ENCODE measurements at regions not wholly inside any gene's neighbourhood (a gene's known extent, or its start where the extent isn't known, plus 50 kb on each side); places are given as distances from the start of the nearest gene placed in this dataset.
"Not testable (repeated sequence)": the region's sequence is repeated elsewhere in the genome, so short reads cannot be mapped to it uniquely, and the experiment has no call there.

DNA sequence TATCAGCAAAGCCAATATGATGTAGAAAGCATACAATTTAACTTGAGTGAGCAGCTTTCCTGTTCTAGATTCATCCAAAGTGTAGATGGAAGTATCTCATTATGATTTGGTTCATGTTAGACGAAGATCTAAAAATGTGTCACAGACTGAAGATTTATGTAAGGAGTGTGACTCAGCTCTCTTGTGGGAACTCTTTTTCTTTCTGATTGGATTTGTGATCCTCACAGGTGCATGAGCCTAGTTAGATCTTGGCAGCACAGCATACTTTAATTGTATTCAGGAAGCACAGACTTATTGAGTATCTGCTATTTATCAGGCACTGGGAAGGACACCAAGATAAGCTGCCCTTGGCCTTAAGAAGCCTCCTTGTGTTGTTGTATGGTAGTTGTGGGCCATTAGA is 147.1 kb downstream of the C11orf91 start:
- no peak for DNase-seq

DNA sequence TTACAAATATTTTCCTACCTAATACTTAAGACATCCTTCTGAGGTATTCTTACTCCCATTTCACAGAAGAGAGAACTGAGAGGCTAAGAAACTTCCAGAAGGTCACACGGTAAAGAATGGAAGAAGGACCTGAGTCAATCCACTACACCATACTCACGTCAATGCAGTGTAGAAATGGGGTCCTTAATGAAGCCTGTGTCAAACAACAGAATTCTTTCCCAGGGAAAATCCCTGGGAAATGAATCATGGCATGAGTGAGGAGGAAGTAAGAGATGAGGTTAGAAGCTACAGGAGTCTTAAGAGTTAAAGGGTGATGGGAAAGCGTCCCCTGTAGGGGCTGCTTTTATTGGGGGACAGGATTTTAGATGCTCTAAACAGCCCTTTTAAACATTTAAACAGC is 147.9 kb downstream of the C11orf91 start:
- no peak for DNase-seq

DNA sequence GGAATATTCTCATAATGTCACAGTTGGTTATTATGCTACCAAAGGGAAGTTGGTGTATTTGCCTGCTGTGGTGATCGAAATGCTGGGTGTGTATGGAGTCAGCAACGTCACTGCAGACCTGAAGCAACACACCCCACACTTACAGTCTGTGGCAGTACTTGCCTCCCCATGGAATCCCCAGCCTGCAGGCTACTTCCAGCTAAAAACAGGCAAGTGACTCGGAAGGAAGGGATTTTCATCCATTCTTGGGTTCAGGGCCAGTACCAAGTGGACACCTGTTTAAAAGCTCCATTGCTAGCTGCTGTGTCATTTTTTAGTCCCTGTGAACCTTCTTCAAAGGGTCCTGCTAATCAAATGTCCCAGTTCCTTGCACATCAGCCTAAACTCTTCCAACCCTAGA is 149.6 kb downstream of the C11orf91 start:
- no peak for DNase-seq

DNA sequence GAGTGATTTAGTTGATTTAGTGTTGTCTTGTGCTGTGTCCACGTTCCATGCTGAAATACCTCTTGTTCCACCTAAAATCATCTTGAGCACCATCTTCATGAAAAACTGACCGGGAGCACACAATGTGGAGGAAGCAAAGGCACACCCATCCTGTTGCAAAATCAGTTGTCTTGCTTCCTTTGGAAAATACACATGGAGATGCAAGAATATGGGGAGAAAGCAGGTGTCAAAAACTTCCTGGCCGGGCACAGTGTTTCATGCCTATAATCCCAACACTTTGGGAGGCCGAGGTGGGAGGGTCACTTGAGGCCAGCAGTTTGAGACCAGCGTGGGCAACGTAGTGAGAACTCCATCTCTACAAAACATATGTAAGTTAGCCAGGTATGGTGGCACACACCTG is 151.1 kb downstream of the C11orf91 start:
- no peak for DNase-seq

DNA sequence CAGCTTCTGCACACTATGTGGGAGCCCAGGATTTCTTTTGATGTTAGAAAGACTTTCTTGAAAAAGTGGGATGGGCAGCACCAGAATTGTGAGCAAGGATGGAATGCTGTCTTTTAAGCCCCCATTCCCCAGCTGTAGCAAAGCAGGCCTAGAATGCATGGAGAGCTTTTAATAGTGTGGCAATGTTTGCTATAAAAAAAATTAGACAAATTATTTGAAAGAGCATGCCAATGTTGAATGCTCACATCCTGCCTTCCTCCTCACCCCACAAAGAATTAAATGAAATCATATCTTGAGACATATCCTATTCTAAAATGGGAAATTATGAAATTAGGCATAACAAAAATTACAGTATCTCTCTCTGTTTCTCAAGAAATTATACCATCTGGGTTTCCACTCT is 154.7 kb downstream of the C11orf91 start:
- no peak for DNase-seq

DNA sequence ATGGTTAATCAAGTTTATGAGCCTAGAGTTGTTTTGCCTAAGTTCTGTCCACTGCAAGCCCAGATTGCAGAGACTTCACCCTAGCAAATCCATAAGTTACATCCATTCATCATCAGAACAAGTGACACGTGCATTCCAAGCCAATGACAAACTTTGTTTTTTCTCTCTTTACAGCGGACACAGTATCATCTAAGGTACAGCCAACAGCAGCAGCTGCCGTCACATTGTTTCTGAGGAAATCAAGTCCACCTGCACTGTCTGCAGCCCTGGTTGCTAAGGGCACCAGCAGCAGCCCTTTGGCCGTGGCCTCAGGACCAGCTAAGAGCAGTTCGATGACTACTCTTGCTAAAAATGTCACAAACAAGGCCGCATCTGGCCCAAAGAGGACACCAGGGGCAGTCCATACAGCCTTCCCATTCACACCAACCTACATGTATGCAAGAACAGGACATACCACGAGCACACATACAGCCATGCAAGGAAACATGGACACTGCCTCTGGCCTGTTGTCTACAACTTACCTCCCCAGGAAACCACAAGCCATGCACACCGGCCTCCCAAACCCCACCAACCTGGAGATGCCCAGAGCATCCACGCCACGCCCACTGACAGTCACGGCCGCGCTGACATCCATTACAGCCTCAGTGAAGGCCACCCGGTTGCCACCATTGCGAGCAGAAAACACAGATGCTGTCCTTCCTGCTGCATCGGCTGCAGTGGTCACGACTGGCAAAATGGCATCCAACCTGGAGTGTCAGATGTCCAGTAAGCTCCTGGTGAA is 155.8 kb downstream of the C11orf91 start:
- DNase-seq, result no peak

DNA sequence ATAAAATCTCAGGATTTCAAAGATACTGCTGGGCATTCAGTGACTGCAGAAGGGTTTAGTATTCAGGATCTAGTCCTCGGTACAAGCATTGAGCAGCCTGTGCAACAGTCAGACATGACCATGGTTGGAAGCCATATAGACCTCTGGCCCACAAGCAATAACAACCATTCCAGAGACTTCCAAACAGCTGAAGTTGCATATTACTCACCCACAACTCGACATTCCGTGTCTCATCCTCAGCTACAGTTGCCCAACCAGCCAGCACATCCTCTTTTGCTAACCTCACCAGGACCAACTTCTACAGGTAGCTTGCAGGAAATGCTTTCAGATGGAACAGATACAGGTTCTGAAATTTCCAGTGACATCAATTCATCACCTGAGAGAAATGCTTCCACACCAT is 156.8 kb downstream of the C11orf91 start:
- DNase-seq, result no peak

DNA sequence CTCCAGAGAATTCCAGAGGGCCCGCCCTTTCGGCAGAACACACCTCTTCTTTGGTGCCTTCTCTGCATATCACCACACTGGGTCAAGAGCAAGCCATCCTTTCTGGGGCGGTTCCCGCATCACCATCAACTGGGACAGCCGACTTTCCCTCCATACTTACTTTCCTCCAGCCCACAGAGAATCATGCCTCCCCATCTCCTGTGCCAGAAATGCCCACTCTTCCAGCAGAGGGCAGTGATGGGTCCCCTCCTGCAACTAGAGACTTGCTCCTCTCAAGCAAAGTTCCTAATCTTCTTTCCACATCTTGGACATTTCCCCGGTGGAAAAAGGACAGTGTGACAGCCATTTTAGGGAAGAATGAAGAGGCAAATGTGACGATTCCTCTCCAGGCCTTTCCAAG is 157.7 kb downstream of the C11orf91 start:
- no peak for DNase-seq

DNA sequence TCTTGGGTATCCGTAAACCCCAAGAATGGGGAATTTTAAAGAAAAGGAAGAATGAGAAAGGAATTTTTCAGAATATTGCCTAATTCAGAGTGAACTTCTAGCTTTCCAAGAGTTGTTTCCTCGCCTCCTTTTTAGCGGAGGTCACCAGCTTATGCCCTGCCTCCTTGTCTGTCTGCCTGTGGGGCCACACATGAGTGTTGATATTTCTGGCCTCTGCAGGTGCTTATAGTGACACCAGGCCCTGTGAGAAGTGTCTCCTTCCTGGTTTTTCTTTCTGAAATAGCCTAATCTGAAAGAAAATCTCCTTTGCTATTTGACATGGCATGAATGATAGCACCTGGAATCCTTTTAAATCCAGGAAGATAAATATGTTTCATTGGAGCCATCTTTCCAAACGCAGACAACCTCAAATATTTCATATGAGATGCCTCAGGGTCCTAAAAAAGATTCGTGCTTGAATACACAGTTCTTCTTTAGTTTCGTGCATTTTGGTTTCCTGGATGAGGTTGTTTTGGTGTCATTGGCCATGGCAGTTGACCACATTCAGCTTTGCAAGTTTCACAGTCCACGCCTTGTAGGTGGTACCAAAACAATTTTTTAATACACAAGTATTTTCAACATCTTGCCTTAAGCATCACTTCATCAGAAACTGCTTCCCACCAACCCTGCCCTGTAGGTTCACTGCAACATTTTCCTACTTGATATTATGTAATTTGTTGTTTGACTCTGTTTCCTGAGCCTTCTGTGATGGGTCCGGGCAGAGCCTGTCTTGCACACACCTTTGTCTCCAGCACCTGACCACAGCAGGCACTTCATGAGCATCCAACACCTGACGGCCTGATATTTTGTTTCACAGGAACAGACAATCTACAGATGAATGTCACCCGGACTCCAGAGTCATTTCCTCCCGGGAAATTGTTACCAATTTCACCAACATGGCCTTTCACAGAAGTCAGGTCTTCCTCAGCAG is 159.4 kb downstream of the C11orf91 start:
- no peak for DNase-seq

DNA sequence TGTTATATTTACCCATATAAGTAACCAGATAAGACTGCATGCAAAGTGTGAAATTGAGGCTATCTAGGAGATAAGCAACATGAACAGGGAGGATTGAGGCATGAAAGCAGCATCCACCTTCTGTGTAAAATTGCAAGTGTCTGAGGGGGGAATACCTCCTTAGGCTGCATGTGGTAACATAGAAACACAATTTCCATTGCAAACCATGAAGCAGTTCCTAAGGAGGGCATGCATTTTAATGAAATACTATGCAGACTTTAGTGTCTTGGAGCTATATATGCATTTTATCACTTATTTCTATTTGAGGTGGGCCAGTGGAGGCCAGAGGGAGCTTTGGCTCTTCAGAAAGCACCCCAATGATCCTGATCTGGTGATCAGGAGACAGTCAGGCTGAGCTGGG is 160.2 kb downstream of the C11orf91 start:
- DNase-seq, result no peak

DNA sequence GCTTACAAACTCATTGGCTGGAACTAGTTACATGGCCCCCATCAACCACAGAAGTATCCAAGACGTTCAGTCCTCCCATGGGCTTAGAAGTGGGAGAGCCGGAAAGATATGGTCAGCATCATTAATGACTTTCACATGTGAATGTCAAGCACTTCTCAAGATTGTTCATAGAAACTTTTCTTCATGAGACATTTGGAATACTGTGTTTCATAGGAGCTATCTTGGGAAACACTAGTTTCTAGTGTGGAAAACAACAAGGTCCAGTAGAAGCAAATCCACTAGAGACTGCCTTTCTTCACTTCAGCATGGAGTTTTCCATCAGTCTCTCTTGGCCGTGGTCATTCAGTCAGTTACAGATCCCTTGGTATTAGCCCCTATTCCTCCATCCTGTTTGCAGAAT is 160.9 kb downstream of the C11orf91 start:
- DNase-seq, result no peak

DNA sequence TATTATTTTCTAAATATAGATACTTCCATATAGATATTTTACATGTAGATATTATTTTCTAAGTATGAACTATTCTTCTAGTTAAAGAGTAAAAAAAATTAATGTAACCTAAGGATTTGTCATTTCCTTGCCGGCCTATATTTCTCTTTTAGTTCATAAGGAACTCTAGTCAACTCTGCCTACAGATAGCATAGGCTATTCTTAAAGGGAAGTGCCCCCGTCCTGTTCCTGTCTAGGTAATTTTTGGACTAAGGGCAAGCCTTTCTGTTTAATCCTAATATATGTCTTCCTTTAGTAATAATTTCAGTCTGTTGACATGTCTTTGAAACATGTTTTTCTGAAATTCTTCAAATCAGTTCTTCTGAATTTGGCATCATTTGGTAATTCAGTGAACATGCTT is 161.9 kb downstream of the C11orf91 start:
- no peak for DNase-seq

DNA sequence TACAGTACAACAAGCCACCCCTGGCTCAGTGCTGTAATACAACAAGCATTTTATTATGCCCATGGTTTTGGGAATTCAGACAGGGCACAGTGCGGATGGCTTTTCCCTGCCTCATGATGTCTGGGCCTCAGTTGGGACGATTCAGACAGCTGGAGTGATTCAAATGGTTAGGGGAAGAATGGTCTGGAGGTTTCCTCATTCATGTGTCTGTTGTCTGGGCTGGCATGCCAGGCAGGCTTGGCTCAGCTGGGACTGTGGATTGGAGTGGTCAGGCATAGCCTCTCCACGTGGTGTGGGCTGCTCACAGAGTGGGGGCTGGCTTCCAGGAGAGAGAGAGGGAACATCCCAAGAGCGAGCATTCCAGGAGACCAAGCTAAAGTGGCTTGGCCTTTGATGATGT is 164.4 kb downstream of the C11orf91 start:
- no peak for DNase-seq

DNA sequence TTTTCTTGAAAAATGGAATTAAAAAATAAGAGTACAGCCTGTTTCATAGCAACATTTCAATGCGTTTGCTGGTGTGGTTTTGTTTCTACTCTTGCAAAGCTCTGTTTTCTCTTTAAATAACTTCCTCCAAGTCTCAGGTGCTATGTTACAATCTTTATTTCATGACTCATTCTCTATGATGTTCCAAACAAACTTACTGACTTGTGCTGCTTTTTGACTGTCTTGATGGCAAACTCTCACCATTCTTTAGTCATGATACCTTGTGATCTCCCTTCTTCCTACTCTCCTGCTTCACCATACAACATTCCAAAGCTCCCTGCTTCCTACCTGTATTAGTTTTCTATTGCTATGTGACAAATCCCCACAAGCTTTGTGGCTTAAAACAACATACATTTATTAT is 166.1 kb downstream of the C11orf91 start:
- DNase-seq, result no peak

DNA sequence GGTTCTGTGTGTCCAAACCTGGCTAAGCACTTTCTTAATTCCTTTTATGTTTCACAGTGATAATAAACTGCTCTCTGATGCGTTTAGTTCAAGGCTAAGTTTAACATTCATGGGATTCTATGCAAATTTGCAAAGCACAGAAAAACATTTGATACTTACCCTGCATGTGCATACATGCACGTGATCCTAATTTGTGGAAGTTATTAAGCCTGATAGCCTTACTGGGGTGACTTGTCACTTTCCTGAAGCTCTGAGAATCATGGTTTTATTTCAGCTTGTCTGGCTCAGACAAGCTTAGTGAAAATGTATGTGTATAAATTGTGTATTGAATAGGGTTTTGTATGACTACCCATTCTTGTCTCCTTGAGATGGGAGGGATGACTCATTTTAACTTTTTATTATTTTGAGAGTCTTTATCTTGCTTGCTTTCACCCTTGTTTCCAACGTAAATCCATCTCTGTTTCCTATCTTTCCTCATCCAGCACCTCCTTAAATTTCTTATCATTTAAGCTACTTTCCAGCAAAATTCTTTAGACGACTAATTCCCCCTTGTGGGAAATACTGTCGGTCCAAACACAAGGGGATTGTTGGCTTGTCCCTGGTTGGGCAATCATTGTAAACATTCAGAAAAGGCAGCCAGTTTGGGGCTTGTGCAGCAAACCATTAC is 167.1 kb downstream of the C11orf91 start:
- DNase-seq, result no peak

DNA sequence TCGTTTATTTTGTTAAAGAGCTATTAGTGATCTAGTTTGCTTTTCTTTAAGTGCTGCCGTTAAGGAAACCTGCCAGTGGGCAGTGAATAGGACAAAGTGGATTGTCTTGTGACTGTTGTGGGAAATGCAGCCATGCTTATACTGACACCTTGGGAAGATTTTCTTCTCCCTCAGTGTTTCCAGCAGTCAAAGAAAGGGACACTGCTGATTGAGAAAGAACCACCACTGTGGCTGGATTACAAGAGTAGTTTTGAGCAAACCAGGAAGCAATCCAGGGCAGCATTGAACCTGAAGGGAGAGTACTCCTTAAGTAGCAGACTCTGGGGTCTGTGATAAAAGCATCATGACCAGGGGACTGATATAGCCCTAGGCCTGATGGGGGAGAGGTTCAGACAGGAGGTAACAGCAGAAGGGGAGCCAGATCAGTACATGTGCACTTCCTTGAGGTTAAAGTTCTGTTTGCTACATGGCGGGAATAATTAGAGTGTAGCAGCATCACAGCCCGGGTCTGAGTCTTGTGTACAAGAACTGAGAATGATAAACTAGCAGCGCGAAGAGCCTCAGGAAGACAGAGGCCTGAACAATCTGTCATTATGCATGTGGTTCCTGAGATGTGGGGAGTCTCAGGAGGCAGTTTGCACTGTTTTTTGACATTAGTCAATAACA is 167.8 kb downstream of the C11orf91 start:
- no peak for DNase-seq

DNA sequence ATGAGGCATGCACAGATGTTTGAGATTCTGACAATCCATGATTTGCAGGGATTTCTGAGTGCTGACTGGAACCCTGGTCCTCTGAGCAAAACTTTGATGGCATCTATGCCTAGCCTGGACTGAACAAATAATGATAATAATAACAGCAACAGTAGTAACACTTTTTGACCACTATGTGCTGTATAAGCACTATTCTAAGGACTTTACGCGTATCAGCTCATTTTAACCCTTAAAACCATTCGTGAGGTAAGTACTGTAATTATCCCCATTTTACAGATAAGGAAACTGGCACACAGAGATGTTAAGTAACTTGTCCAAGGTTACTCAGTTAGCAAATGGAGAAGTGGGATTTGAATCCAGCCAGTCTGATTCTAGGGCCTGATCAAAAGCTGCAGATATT is 168.4 kb downstream of the C11orf91 start:
- DNase-seq, result no peak

DNA sequence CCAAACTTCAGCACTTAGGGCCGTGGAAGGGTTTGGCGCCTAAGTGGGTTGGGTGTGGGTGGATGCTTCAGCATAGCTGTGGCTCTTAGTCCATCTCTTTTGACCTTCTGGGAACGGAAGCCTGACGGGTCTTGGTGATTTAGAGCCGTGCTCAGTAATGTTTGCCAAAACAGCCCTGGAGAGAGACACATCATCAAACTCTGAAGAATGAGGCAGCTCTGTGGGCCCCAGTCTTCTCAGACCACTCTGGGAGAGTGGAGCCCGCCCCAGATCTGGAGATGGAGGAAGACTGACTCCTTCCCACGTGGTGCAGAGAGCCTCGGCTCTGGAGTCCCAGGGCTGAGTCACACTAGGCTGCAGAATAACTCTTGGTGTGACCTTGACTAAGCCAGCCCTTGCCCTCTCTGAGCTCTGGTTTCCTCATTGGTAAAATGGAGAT is 168.9 kb downstream of the C11orf91 start:
- no peak for DNase-seq

DNA sequence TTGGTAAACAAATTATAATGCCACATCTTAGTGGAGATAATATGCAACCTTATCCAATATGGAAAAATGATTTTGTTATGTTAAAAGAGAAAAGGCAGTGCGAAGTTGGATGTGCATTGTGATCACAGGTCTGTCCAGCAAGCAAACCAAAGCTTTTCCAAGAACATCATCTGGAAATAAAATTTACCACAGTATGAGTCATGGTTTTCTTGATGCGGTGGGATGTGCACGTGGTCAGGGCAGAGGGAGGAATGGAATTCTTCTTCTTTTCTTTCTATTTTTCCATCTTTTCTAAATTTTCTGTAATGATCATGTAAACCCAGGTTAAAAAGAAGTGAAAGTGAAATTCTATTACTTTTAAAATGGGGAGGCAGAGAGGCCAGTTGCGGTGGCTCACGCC is 169.8 kb downstream of the C11orf91 start:
- no peak for DNase-seq

DNA sequence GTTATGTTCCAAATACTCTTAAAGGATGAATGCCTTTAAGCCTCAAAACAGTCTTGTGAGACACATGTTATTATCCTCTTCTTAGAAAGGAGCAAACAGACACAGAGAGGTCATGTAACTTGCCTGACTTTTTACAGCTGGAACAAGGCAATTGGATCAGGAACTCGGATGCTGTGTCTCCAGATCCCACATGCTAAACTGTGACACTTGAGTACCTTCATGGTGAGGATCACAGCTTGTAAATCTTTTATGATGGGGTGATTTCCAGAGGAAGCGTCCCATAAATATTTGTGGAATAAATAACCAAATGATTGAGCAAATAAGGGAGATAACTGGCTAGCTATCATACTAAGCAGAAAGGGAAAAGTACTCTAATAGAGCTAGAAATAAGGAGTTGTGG is 171.2 kb downstream of the C11orf91 start:
- no peak for DNase-seq

DNA sequence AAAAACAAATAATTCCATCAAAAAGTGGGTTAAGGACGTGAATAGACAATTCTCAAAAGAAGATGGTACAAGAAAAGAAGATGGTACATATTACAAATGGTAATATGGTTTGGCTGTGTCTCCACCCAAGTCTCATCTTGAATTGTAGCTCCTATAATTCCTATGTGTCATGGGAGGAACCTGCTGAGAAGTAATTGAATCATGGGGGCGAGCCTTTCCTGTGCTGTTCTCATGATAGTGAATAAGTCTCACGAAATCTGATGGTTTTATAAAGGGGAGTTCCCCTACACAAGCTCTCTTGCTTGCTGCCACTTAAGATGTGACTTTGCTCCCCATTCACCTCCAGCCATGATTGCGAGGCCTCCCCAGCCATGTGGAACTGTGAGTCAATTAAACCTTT is 172.9 kb downstream of the C11orf91 start:
- DNase-seq, result not testable (repeated sequence)

DNA sequence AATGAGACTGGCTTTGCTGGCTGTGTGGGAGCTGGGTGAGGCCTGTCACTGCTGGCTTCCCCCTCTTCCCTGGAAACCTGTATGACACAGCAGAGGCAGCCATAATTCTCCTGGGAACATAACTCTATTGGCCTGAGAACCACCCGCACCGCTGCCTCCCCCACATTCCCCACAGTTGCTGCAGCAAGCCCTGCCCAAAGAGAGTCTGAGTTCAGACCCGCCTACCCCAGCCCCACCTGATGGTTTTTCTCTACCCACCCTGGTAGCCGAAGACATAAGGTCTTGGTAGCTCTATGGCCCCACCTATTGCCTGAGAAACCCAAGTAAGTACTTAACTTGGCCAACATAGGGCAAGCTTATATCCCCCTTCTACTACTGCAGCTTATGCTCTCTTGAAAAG is 174.8 kb downstream of the C11orf91 start:
- DNase-seq, result no peak

DNA sequence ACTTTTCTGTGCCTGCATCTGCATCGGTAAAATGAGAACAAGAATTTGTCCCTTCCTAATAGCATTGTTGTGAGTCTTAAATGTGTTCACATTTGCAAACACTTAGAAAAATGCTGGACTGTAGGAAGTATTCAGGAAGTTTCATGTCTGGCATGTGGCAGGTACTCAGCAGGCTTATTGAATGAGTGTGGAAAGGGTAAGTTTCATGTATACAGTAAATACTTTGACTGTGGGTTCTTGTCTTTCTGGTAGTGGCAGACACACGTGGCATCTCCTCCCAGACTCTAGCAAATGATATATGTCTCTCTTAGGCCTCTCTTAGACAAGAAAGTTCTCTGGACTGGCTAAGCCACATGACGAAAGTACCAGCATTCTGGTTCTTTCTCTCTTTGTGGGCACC is 179.2 kb downstream of the C11orf91 start:
- no peak for DNase-seq

All from amniotic stem cell (primary cell).